ENCODE measurements at regions not wholly inside any gene's neighbourhood (a gene's known extent, or its start where the extent isn't known, plus 50 kb on each side); places are given as distances from the start of the nearest gene placed in this dataset.

DNA sequence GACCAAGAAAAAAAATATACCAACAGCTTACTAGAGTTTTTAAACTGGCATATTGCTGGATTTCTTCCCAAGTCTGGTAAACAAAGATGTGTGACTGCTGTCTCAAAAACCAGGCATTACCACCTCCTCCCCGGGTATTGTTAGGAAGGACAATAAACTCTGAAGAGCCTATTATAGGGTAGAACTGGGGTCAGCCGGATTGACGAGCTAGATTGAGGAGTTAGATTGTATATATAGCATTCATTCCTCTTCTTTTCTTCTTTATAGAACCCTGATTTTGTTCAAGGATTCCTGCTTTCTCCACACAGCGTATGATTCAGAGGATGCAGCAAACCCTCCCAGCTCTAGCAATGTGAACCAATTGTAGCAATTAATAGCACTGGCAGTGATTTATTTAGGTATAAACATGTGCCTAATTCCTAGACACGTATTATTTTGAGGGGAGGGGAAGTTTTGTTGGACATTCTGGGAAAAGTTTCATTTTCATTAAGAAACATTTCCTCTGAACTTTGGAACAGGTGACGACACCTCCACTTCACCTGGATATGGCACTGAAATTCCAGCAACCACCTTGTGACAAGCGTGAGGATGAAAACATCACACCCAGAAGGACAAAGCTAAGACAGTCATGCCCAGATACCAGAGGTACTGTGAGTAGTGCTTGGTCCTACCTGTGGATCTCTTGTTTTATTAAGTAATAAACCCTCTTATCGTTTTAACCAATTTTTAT, 679.4 kb upstream of the KIRREL3 start:
- FAIRE-seq = no peak
- no peak for DNase-seq (ENCODE audit: insufficient read length, low spot score)

DNA sequence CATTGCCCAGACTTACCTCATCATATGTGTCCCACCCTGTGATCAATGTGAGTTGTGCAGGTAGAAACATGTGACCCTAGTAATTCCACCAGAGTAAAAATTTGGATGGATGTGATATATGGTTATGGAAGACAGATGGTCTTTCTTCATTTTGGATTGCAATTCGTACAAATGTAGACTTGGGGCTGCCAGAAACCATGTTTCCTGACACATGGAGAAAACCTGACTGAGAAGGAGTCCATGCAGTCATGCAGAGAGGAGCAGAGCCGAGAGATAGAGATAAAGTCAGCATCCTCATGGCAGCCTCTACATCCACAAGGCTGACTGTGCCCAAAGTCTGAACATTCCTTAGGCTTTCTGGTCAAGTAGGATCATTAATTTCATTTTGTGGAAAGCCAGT, 678.1 kb upstream of the KIRREL3 start:
- DNase-seq (ENCODE audit: insufficient read length, low spot score) (no peak), FAIRE-seq (no peak)

DNA sequence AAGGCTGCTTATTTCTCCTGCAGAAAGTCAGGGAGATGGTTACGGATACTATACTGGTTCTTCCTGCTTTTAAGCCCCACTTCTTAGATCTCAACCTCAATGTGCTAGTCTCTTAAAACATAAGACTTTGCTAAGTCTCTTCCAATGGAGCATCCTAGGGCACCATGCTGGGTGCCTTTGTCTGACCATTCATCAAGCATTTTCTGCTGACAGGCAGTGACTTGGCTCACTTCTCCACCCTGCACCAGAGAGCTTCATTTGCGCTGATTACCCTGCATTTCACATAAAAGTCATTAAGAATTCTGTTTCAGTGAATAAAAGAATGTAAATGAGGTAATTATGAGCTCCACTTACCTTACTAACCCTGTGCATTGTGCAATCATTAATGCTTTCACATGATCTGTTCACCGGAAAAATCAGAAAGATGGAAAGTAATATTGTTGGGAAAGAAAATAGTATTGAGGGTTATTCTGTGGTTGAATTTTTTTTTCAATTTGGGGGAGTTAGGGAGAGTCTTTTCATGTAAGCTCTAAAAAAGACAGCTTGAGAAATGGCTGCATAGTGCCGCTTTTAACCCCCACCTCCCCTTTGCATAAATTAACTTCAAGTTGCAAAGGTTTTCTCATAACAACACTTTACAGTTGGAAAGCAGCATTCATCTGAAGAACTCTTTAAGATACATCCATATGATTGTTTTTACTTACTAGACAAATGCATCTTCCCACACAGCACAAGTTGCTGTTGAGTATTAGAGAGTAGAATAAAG, 677.3 kb upstream of the KIRREL3 start:
- no peak for FAIRE-seq
- no peak for DNase-seq (ENCODE audit: insufficient read length, low spot score)

DNA sequence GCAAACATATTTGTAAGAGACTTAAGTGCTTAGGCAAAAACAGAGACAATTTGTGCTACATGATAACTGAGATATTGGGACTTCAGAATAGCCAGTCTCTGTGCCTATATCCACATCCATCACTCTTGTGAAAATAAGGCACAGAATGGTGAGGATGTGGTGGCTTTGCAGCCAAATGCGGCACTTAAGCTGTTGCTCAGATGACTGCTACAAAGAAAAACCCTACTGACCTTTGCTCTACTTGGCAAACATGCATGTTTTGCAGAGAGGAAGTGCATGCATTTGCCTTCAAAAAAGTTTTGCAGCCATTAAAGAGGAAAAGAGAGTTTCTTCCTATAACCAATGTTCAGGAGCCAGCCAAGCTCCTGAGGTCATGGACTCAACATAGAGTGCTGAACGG, 675.0 kb upstream of the KIRREL3 start:
- no peak for DNase-seq (ENCODE audit: insufficient read length, low spot score)
- FAIRE-seq = no peak

DNA sequence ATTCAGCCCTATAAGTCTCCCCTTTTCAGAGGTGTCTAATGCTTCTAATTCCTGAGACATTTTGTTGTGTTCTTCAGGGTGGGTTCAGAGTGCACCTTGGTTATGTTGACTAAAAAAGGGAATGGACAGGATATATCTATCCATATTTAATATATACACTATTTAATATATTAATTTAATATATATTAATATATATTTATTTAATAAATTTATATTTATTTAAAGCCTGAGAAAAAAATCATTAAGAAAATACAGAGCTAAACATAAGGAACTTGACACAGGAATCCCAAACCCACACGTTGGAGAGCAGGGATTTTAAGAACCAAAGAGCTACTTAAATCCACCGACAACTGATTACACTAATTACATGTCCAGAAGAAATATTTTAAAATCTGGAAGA, 674.2 kb upstream of the KIRREL3 start:
- FAIRE-seq (no peak), DNase-seq (ENCODE audit: insufficient read length, low spot score) (no peak)

DNA sequence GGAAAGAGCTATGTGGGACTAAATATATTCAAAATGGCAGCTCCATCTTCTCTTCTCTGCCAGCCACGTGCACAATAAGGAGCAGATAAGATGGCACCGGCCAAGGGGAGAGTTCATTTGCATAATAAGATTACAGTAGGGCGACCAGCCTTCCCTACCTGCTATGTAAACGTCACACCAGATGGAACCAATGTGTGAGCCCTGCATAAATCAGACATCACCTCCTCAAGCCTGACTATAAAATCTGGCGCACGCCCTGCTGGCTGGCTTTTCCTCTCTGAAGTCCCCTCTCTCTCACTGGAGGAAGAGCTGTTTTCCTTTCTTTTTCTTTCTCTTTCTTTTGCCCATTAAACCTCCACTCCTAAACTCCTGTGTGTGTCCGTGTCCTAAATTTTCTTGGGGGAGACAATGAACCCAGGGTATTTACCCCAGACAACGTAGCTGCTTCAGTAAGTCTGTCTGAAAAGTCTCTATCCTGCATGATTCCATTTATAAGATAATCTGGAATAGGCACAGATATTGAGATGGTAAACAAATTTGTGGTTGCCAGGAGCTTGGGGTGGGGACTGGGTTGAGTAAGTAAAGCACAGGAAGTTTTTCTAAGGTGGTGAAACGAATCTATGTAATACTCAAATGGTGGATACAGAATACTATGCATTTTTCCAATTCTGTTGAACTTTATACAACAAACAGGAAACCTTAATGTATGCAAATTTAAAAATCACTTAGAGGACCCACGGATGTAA, 670.0 kb upstream of the KIRREL3 start:
- FAIRE-seq (no peak), DNase-seq (ENCODE audit: insufficient read length, low spot score) (no peak)

DNA sequence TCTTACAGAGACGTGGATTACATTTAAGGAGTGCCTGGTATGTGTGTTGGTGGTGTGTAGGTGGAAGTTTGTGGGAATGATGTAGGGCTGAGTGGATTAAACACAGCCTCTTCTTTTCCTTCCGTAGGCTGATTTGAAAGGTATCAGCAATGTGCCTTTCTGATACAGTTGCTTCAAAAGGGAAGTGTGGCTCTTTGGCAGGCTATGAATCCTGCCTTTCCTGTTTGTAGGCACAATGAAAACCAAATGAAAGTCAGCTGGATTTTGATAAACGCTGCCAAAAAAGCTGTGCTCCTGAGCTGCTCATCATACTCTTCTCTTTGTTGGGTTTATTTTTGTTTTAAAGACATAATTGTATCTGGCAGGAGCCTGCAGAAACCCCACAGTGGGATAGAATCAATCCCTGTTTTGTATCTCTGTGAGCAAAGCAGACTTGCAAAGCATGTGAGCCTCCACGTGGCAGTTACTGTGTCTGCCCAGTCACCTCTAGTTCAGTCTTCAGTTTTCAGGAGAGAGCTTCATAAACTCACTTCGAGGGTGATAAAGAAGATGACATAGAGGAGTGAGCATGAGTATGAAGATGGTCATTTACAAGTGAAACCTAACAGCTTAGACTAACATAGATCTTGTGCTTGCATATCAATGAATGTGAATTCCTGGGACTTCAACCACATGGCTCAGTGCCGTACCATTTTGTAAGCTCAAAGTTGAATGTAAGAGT, 655.7 kb upstream of the KIRREL3 start:
- FAIRE-seq (no peak), DNase-seq (ENCODE audit: insufficient read length, low spot score) (no peak)

DNA sequence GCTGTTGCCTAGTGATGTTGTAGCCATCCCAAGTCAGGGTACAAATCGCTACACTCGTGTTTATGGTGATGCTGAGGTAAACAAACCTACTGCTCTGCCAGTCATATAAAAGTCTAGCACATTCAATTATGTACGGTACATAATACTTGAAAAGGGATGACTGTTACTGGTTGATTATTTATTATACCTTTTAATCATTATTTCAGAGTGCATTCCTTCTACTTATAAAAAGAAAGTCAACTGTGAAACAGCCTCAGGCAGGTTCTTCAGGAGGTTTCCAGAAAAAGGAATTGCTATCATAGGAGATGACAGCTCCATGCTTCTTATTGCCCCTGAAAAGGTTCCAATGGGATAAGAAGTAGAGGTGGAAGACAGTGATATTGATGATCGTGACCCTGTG, 652.5 kb upstream of the KIRREL3 start:
- FAIRE-seq = no peak
- no peak for DNase-seq (ENCODE audit: insufficient read length, low spot score)

DNA sequence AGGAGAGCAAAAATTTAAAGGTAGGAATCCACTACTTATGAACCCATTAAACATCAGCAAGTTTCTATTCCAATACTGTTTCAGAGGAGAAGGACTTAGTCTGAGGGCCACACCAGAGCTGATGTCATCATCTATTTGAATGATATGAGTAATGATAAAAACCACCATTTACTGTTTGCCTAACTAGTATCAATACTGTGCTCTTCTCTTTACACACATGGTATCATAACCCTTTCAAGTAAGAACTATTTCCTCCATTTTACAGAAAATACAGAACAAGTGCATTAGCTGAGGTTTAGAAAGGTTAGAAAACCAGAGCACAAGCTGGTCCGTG, 651.3 kb upstream of the KIRREL3 start:
- no peak for DNase-seq (ENCODE audit: insufficient read length, low spot score)
- no peak for FAIRE-seq

DNA sequence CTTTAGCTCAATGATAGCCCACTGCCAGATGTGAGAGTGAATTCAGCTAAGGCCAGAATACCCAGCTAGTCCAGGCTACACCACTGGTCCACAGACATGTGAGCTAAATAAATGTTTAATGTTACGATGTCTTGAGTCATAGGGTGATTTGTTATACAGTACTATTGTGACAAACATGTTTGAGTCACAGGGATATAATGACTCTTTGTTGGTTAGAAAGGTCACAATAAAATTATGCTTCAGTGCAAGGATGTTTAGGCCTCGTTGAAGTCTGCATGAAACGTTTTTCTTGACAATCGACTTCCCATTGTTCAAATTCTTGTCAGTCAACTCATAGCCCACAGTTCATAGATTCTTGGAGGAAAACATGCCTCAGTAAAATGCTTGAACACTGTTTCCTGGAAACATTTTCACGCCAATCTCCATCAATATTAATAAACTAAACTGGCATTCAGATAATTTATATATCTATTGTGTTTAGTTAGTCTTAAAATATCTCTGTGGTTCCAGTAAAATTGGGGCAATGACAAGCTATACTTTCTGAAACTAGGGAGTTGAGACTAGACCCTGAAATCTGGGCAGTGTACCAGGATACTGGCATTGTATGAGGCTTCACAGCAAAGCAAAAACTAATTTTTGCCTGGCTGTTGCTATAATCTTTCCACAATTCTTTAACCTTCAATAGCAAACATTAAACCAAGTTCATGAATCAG, 650.8 kb upstream of the KIRREL3 start:
- no peak for DNase-seq (ENCODE audit: insufficient read length, low spot score)
- no peak for FAIRE-seq

DNA sequence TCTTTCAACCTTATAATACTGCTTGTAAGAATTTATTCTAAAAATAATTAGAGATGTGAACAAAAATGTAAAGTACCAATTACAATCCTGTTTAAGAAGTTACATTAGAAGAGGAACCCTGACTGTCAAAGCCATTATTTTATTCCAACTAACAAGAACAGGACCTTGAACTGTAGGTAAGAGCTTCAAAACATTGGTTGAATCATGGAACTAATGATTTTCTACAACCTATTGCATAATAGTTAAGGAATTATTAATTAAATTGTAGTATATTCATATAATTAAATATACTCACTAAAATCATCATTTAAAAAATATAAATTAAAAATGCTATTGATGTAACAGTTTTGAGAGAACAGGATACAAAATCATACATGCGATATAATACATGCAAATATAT, 649.4 kb upstream of the KIRREL3 start:
- FAIRE-seq (no peak), DNase-seq (ENCODE audit: insufficient read length, low spot score) (no peak)

DNA sequence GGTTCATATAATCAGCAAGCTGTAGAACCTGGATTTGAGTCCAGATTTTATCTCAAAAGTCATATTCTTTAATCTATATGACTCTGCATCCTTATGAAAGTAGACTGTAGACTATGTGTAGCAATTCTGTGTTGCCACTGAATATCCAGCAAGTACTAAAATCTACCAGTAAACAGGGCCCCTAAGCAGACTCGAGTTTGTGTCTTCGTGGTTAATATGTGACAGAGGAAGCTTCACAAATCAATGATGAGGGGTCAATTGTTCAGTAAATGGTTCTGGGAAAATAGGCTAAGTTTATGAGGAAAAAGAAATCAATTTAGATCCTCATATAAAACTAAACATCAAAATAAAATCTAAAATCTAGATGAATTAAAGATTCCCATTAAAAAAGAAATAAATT, 648.5 kb upstream of the KIRREL3 start:
- DNase-seq (ENCODE audit: insufficient read length, low spot score) (no peak), FAIRE-seq (no peak)

DNA sequence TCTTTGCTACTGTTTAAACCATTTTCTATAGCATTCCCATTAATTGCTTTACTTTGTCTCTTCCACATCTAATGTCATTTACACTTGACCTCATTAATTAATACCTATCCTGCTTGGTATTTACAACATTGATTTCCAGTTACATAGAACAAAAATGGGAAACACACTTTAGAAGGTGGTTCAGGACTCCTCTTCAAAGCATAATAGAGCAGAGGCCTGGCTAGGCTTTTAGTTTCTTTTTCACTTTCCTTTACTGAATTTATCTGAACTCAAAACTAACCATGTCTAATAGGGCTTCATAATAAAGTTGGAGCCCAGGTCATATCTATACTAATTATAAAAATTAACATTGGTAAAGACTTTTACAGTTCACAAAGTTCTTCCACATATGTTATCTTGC, 648.0 kb upstream of the KIRREL3 start:
- DNase-seq (ENCODE audit: insufficient read length, low spot score) (no peak), FAIRE-seq (no peak)

DNA sequence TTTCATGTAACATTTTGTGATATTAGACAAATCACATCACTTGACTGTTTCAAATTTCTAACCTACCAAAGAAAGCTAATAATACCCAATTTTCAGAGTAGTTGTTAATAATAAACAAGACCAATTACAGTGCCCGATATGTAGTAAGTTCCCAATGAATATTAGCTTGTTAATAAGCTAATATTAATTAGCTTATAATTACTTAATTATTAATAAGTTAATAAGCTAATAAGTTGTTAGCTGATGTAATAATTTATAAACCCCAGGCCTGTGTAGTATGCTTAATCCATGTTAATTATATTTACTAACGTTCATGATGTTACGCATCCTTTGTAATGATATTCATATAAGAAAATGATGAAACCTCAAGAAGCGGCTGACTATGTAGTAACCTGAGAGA, 643.8 kb upstream of the KIRREL3 start:
- FAIRE-seq = no peak
- DNase-seq (ENCODE audit: insufficient read length, low spot score) = no peak

DNA sequence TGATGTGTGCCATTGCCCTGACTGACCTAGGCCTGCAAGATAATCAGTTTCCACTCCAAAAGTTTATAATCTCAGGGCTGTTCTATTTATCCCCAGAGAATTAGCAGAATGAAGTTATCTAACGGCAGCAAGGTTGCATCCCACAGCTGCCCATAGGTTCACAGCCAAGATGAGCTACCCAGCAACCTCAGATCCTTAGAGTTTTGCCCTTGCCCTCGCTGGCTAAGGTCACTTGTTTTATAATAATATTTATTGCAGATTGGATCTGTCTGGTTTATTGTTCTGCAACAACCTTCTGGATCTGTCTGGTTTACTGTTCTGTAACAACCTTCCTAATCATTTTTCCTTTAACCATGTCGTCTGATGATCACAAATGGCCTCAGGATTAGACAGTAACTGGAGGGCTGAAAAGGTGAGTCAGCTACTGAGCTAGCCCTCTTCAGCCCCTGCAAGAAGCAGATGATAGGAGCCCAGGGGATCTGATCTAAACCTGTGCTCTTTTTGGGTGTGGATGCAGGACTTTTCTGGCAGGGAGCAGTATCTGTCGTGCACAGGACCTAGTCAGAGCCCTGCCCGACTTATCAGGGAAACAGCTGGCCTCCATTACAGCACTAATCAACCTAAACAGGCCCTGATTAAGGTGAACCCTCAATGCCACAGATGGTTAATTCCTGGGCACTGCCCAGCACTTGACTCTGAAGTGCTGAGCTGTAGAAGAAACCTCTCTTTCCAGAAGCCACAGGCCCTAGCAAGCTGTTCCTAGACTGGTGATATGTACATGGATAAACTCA, 642.9 kb upstream of the KIRREL3 start:
- no peak for FAIRE-seq
- no peak for DNase-seq (ENCODE audit: insufficient read length, low spot score)

DNA sequence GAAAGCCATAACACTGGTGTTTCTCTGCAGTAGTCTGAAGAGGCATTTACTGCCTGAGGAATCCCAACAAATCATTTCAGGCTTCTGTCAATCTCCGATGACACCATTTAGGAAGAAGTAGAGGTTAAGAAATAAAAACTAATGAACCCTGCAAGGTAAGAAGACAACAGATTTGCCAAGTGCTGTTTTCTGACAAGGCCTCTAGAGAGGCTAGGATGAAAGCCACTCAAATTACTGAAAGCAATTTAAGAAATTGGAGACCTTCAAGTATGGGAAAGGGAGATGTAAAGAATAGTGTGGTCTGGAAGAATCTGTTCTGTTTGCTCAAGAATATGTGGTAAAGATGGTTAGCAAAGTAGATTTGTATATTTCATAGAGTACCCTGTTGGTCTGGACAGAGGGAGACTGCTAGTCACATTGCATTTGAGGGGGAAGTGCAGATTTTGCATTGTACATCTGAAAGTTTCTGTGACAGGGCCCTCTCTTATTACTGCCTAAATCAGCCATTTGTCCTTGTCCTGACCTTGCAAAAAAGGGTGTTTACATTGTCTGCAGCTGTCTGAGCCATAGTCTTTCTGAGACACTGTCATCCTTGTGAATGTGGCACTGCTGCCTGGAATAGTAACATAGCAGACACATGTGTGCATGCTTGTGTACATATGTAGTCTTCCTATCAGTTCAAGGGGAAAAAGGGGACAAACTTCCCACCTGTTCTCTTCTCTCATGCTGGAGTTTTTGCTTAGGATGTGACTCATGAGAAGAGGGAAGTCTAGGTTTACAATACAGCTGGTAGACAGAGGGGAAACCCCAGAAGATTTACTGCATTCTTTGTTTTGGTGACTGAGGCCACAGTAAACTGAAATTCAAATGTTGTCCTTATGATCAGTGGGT, 640.2 kb upstream of the KIRREL3 start:
- no peak for FAIRE-seq
- DNase-seq (ENCODE audit: insufficient read length, low spot score) = no peak

DNA sequence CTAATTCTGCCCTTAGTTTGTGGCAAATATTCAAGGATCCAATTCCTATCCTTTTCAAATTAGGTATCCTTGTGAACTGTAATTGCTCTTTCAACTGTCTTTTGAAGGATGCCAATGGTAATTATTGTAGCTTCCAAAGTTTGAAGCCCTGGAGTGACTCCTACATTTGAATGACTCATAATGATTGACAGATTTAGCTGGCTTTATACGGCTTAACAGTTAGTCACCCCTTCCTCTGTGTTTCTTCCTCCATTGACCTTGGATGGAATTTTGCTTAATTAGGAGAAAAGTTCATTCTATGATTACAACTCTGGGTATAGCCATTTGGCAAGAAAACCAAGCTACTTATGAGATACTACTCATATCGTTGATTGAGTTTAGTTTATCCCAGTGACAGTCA, 639.3 kb upstream of the KIRREL3 start:
- no peak for DNase-seq (ENCODE audit: insufficient read length, low spot score)
- no peak for FAIRE-seq

DNA sequence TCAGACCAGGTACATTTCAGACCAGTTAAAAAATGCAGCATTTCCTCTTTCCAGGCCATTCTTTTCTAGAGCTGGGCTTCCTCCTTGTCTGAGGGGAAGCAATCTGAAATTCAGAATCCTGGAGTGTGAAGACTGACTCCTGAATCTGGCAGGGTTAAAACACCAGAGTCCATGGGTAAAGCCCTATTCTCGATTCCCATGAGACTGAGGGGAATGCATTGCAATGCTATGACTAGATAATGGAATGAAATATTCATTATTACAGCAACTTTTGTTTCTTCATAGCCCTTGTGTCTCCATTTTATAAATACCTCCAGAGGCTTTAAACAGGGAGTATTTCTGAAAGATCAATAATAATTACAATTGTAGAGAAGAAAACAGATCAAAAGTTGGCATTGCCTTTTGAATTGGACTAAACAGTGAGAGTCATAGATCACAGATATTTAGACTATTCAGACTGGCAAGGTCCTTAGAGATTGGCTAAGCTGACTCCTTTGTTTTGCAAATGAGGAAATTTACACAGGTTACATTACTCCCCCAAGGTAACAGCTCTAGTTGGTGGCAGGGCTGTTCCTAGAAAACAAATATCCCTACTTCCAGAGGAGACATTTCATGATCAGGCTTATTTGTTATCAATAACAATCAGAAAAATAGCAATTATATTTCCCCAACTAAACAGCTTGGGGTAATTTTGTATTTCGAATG, 632.6 kb upstream of the KIRREL3 start:
- no peak for DNase-seq (ENCODE audit: insufficient read length, low spot score)
- no peak for FAIRE-seq
